ENCODE measurements at regions not wholly inside any gene's neighbourhood (a gene's known extent, or its start where the extent isn't known, plus 50 kb on each side); places are given as distances from the start of the nearest gene placed in this dataset.
A peak's percentile ranks its signal among the peaks of the same experiment; 100 is the strongest.

DNA sequence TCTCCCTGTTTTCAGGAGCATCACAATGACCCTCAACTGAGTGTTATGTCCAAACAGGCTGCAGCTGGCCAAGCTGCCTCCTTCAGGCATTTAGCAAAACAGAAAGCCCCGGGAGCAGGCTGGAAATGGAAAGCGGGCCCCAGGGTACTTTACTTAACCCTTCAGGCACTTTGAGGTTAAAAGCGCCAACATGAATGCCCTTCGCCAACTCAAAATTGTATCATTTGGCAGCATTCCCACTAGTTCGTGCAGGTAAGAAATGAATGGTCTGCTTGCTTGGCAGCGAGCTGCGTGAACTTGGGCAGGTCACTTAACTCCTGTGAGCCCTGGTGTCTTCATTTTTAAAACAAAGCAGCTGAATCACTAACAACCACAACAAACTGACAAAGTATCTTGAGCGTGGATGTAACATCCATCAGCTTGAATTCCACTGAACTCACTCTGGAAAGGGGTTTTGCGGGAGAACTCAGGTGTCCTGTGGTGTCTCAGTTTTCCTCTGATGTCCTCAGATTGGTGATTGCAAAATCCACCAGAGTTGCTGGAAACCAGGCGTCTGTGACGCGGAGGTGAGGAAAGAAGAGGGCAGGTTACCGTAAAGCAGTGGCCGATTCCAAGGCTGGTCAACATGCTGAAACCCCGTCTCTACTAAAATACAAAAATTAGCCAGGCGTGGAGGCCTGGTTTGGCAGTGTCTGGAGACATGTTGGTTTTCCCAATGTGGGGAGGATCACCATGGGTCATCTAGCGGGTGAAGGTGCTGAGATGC, 118.8 kb upstream of the ZNF217 start:
- no peak overlapping the region for H3K27ac ChIP-seq
- no peak for TF ChIP-seq POLR2AphosphoS5 (IDR thresholded peaks at IDR 0.05; ENCODE audit: insufficient read depth in 1 of 2, low read depth in 1 of 2)
- no peak for TF ChIP-seq CTCF (IDR thresholded peaks at IDR 0.05)
- no peak for TF ChIP-seq POLR2A (IDR thresholded peaks at IDR 0.05)
- no peaks in the 10 kb centered on the region for H3K27me3 ChIP-seq
- intact Hi-C loops (cut with DNase I), result no loop called here
- DNase-seq (ENCODE audit: extremely low spot score in 2 of 2), result no peak
- no peaks in the 10 kb centered on the region for H3K9me3 ChIP-seq
- H3K4me1 ChIP-seq, result peaks cover 7% of the 10 kb centered on the region
- no peak overlapping the region for H3K4me3 ChIP-seq
- no peaks in the 10 kb centered on the region for H3K36me3 ChIP-seq

DNA sequence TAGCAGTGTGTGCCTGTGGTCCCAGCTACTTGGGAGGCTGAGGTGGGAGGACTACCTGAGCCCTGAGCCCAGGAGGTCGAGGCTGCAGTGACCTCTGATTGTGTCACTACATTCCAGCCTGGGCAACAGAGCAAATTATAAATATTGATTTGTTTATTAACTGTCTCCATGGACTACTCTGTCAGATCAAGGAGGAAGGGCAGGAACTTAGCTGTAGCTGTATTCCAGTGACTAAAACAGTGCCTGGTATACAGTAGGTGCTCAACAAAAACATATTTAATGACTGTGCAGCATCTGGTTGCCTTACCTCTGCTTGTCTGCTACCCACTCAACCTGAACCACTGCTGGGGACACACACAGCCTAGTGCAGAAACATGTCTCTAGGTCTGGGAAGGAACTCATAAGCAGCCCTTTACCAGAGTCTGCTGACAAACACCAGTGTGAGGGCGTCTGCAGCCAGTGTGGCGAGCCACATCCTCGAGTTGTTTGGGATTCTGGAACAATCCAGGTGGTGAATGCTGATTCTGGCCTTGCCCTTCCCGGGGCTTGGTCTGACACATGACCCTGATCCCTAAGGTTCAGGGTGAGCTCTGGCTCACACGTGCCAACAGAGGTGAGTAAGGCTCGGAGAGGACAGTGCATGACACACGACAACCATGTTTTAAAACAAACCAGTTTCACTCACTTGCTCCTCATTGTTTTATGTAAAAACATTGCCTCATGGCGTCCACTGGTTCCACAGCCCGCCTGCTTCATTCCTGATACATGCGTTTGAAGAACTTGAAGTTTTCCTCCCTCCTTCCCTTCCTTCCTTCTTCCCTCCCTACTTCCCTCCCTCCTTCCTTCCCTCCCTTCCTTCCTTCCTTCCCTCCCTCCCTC, 117.9 kb upstream of the ZNF217 start:
- H3K27me3 ChIP-seq, result no peaks in the 10 kb centered on the region
- TF ChIP-seq POLR2A (IDR thresholded peaks at IDR 0.05) (no peak), POLR2AphosphoS5 (IDR thresholded peaks at IDR 0.05; ENCODE audit: insufficient read depth in 1 of 2, low read depth in 1 of 2) (no peak), CTCF (IDR thresholded peaks at IDR 0.05) (no peak)
- no peak overlapping the region for H3K4me3 ChIP-seq
- DNase-seq (ENCODE audit: extremely low spot score in 2 of 2), result no peak
- intact Hi-C loops (cut with DNase I), result no loop called here
- H3K4me1 ChIP-seq, result peaks cover 15% of the 10 kb centered on the region
- no peaks in the 10 kb centered on the region for H3K9me3 ChIP-seq
- H3K36me3 ChIP-seq, result no peaks in the 10 kb centered on the region
- H3K27ac ChIP-seq, result no peak overlapping the region

GRCh38 chr20:53708129-53708968, 114.7 kb upstream of the ZNF217 start:
- intact Hi-C loops (cut with DNase I), result no loop called here
- H3K27me3 ChIP-seq, result no peaks in the 10 kb centered on the region
- no peak for DNase-seq (ENCODE audit: extremely low spot score in 2 of 2)
- H3K4me1 ChIP-seq, result peaks cover 18% of the 10 kb centered on the region
- peak overlapping the region; percentile 50 for H3K27ac ChIP-seq
- H3K9me3 ChIP-seq, result no peaks in the 10 kb centered on the region
- no peaks in the 10 kb centered on the region for H3K36me3 ChIP-seq
- TF ChIP-seq POLR2A (IDR thresholded peaks at IDR 0.05) (no peak), CTCF (IDR thresholded peaks at IDR 0.05) (no peak), POLR2AphosphoS5 (IDR thresholded peaks at IDR 0.05; ENCODE audit: insufficient read depth in 1 of 2, low read depth in 1 of 2) (no peak)
- no peak overlapping the region for H3K4me3 ChIP-seq

DNA sequence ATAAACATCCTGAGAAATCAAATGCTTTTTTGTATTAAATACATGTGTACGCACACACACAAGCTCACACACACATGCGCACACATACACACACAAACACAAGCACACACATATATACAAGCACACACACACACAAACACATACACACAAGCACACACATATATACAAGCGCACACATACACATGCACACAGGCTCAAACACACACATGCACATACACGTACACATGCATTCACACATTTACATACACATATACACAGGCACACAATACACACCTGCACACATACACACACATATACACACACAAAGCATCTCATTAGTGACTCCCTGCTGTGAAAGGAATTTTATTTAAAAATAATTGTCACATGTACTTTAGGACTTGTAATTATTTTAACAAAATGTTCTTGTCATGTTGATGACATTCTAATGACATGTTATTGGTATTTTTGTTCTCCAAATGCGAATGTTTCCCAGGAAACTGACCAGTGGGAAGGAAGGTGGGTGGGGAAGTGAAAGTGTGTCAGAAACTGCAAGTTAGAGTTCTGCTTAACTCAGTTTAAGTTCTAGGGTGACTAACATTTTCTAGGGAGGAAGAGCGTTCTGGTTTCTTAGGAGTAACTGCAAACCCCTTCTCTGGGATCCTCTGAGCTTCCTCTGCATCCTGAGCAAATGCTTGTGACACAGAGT, 113.9 kb upstream of the ZNF217 start:
- Histone ChIP-seq H3K4me3 (no peak overlapping the region), H3K27me3 (no peaks in the 10 kb centered on the region), H3K4me1 (peaks cover 18% of the 10 kb centered on the region), H3K36me3 (no peaks in the 10 kb centered on the region), H3K27ac (peak overlapping the region; percentile 50), H3K9me3 (no peaks in the 10 kb centered on the region)
- TF ChIP-seq POLR2AphosphoS5 (IDR thresholded peaks at IDR 0.05; ENCODE audit: insufficient read depth in 1 of 2, low read depth in 1 of 2) (no peak), CTCF (IDR thresholded peaks at IDR 0.05) (no peak), POLR2A (IDR thresholded peaks at IDR 0.05) (no peak)
- intact Hi-C loops (cut with DNase I), result no loop called here
- no peak for DNase-seq (ENCODE audit: extremely low spot score in 2 of 2)

Measured in vagina (tissue), 2 donors.